Stomach smooth muscle (tissue), 2 donors: ENCODE measurements at regions not wholly inside any gene's neighbourhood (a gene's known extent, or its start where the extent isn't known, plus 50 kb on each side); places are given as distances from the start of the nearest gene placed in this dataset.

Source experiments
- H3K27ac ChIP-seq: one replicate; pipeline ENCODE4 v1.7.0; 2013; ENCODE audit warnings: mild to moderate bottlenecking, low read length, inconsistent platforms
- H3K27me3 ChIP-seq, 2 donors: one replicate each; pipeline ENCODE4 v1.7.0; 2013; ENCODE audit warnings: low read length in 2 of 2; ENCODE audit not compliant: insufficient read depth in 2 of 2, control insufficient read depth in 1 of 2
- H3K36me3 ChIP-seq, 2 donors: one replicate each; pipeline ENCODE4 v1.7.0; 2013; ENCODE audit warnings: low read length in 2 of 2; ENCODE audit not compliant: control insufficient read depth in 2 of 2, insufficient read depth in 2 of 2
- H3K4me1 ChIP-seq: one replicate; pipeline ENCODE4 v1.7.0; 2013; ENCODE audit warnings: low read length; ENCODE audit not compliant: control insufficient read depth, insufficient read depth
- H3K4me3 ChIP-seq, 2 donors: one replicate each; pipeline ENCODE4 v1.7.0; 2013; ENCODE audit warnings: low read length in 2 of 2
- H3K9ac ChIP-seq, 2 donors: one replicate each; pipeline ENCODE4 v1.7.0; 2013; ENCODE audit warnings: low read length in 2 of 2, mild to moderate bottlenecking in 1 of 2
- H3K9me3 ChIP-seq, 2 donors: one replicate each; pipeline ENCODE4 v1.7.0; 2013; ENCODE audit warnings: low read length in 2 of 2; ENCODE audit not compliant: control insufficient read depth in 2 of 2
- donor health status: healthy.
- donor health status: Pancreatic carcinoma.

DNA sequence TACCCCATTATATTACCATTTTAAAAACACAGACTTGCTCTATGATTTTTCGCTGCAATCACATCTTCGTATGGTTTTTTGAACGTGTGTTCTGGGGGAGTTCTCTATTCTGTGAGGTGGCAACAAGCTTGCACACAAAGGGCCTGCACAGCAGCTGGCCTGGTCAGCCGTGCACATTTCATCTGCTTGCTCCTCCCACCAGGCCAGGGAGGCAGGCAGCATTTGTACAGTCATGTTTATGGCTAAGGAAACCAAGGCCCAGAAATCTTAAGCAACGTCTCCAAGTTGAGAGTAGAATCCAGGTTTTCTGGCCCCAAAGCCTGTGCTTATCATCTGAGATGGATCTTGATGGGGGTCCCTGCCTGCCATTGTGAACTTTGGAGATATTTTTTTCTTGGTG, 106.4 kb upstream of the SMIM21 start:
- Histone ChIP-seq H3K27me3 (no peaks in the 10 kb centered on the region), H3K9me3 (no peaks in the 10 kb centered on the region), H3K36me3 (no peaks in the 10 kb centered on the region), H3K27ac (no peak overlapping the region), H3K9ac (no peak overlapping the region), H3K4me3 (no peak overlapping the region), H3K4me1 (no peaks in the 10 kb centered on the region)

DNA sequence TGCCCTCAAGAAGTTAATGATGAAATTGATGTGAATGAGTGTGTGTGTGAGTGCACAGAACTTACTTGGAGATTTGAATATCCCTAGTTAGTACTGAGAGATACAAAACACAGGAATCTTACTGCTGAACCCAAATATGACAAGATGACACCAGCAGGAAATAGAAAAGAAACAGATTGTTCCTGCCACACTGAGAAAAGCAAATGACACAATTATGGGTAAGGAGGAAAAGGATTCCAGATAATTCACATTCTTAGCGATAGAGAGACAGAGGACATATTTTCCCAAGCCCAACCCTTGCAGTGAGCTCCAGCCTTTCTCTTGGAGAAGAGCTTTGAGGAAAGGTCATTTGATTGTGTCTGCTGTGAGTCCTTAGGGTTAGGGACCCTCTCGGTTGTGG, 105.7 kb upstream of the SMIM21 start:
- Histone ChIP-seq H3K27me3 (no peaks in the 10 kb centered on the region), H3K9me3 (no peaks in the 10 kb centered on the region), H3K4me1 (no peaks in the 10 kb centered on the region), H3K4me3 (no peak overlapping the region), H3K9ac (no peak overlapping the region), H3K36me3 (no peaks in the 10 kb centered on the region), H3K27ac (no peak overlapping the region)

GRCh38 chr18:75531851-75532459, 104.5 kb upstream of the SMIM21 start:
- no peak overlapping the region for H3K4me3 ChIP-seq
- H3K9me3 ChIP-seq = no peaks in the 10 kb centered on the region
- H3K36me3 ChIP-seq = no peaks in the 10 kb centered on the region
- H3K4me1 ChIP-seq = no peaks in the 10 kb centered on the region
- H3K9ac ChIP-seq = no peak overlapping the region
- no peak overlapping the region for H3K27ac ChIP-seq
- no peaks in the 10 kb centered on the region for H3K27me3 ChIP-seq

DNA sequence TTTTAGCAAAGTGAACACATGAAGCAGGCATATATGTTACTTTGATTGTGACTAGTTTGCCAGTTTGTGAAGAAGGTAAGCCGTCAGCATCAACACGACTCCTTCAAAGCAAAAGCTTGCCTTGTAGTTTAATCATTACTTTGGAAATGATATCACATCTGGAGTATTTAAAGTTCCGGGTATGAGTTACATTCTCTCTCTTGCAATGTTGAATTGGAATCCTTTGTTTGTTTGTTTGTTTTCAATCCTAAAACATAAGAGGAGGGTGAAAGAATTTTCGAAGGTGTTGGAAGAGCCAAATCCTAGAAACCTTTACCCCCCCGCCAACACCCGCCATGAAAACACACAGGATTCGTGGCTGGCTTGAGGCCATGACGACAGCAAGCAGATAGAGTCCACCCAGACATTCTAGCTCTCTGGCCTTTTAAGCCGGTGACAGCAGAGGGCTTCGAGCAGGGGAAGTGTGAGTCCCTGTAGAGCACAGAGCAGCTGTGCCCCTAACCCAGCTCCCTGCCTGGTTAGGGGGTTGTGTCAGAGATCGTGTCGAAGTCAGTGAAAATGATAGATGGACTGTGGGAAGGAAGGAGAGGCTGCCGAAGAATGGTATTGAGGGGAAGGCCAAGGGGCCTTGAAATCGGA, 103.8 kb upstream of the SMIM21 start:
- Histone ChIP-seq H3K36me3 (no peaks in the 10 kb centered on the region), H3K4me1 (no peaks in the 10 kb centered on the region), H3K4me3 (no peak overlapping the region), H3K9ac (no peak overlapping the region), H3K27ac (no peak overlapping the region), H3K27me3 (no peaks in the 10 kb centered on the region), H3K9me3 (no peaks in the 10 kb centered on the region)

- H3K4me1 ChIP-seq = no peaks in the 10 kb centered on the region
- no peaks in the 10 kb centered on the region for H3K9me3 ChIP-seq
- no peak overlapping the region for H3K27ac ChIP-seq
- no peak overlapping the region for H3K4me3 ChIP-seq
- no peaks in the 10 kb centered on the region for H3K27me3 ChIP-seq
- no peaks in the 10 kb centered on the region for H3K36me3 ChIP-seq
- no peak overlapping the region for H3K9ac ChIP-seq
Observed at GRCh38 chr18:75530566-75531211, 103.2 kb upstream of the SMIM21 start.

GRCh38 chr18:75530118-75530517, 102.6 kb upstream of the SMIM21 start:
- Histone ChIP-seq H3K36me3 (no peaks in the 10 kb centered on the region), H3K27me3 (no peaks in the 10 kb centered on the region), H3K9ac (no peak overlapping the region), H3K27ac (no peak overlapping the region), H3K4me1 (no peaks in the 10 kb centered on the region), H3K9me3 (no peaks in the 10 kb centered on the region), H3K4me3 (no peak overlapping the region)

- H3K27ac ChIP-seq = no peak overlapping the region
- no peak overlapping the region for H3K9ac ChIP-seq
- H3K4me3 ChIP-seq = no peak overlapping the region
- no peaks in the 10 kb centered on the region for H3K36me3 ChIP-seq
- no peaks in the 10 kb centered on the region for H3K9me3 ChIP-seq
- H3K4me1 ChIP-seq = no peaks in the 10 kb centered on the region
- no peaks in the 10 kb centered on the region for H3K27me3 ChIP-seq
Observed at GRCh38 chr18:75529394-75529793, 101.9 kb upstream of the SMIM21 start.

DNA sequence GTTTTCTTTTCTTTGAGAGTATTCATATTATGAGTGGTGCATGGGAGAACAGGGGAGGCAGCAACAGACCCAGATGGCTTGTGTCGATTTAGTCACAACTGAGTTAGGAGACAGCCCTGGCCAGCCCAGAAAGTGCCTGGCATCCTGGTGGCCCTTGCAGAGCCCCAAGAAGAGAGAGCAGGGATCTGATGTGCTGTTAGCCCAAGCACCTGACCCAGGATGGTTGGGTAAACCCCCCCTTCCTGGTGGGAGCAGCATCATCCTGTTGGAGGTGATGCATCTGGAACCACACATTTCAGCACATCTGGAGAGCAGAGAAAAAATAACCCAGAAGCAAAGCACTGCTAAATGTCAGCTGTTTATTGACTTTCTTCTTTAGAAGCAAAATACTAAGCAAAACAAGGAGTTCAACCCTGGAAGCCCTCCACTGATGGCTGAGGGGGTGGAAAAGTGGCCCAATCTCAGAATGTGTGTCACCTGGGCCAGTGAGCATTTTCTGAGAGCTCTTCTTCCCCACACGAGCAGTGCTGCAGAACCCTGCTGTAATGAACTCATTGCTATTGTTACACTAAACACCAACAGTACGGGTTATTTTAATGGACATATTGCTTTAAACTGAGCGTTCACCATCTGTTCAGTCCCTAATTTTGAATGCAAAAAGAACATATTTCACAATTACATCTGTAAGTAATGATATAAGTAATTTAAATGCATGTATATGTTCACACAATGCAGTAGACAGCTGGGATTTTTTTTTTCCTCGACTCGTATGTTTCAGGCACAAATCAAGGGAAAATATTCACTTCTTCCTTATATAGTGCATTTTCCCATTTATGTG, 100.6 kb upstream of the SMIM21 start:
- H3K4me3 ChIP-seq = no peak overlapping the region
- no peaks in the 10 kb centered on the region for H3K36me3 ChIP-seq
- no peaks in the 10 kb centered on the region for H3K9me3 ChIP-seq
- no peaks in the 10 kb centered on the region for H3K4me1 ChIP-seq
- H3K27me3 ChIP-seq = no peaks in the 10 kb centered on the region
- H3K9ac ChIP-seq = no peak overlapping the region
- no peak overlapping the region for H3K27ac ChIP-seq

- Histone ChIP-seq H3K9ac (no peak overlapping the region), H3K4me3 (no peak overlapping the region), H3K36me3 (no peaks in the 10 kb centered on the region), H3K27ac (no peak overlapping the region), H3K27me3 (no peaks in the 10 kb centered on the region), H3K4me1 (no peaks in the 10 kb centered on the region), H3K9me3 (no peaks in the 10 kb centered on the region)
Observed at GRCh38 chr18:75526038-75526437, 98.5 kb upstream of the SMIM21 start.

GRCh38 chr18:75525331-75525730, 97.8 kb upstream of the SMIM21 start:
- Histone ChIP-seq H3K9ac (no peak overlapping the region), H3K4me3 (no peak overlapping the region), H3K27ac (no peak overlapping the region), H3K27me3 (no peaks in the 10 kb centered on the region), H3K36me3 (no peaks in the 10 kb centered on the region), H3K9me3 (no peaks in the 10 kb centered on the region), H3K4me1 (no peaks in the 10 kb centered on the region)
